HG02885 (cell line): ENCODE measurements at regions not wholly inside any gene's neighbourhood (a gene's known extent, or its start where the extent isn't known, plus 50 kb on each side); places are given as distances from the start of the nearest gene placed in this dataset.

Experiments
- ATAC-seq: cut with Tn5 transposase; IDR thresholded peaks from one replicate; pipeline ENCODE4 v1.9.1; 2021; ENCODE audit warnings: mild to moderate bottlenecking; ENCODE audit not compliant: unreplicated experiment, poor library complexity

- ATAC-seq = no peak
Observed at GRCh38 chr7:42761486-42761885, 150.4 kb downstream of the C7orf25 start.

GRCh38 chr7:42758124-42758523, 153.7 kb downstream of the C7orf25 start:
- no peak for ATAC-seq

- no peak for ATAC-seq
Observed at GRCh38 chr7:42756841-42757240, 155.0 kb downstream of the C7orf25 start.

GRCh38 chr7:42753811-42754363, 158.0 kb downstream of the C7orf25 start:
- no peak for ATAC-seq

- ATAC-seq = no peak
Observed at GRCh38 chr7:42753367-42753766, 158.5 kb downstream of the C7orf25 start.

GRCh38 chr7:42750172-42750571, 161.7 kb downstream of the C7orf25 start:
- no peak for ATAC-seq

GRCh38 chr7:42747044-42747443, 164.8 kb downstream of the C7orf25 start:
- no peak for ATAC-seq

GRCh38 chr7:42746214-42746613, 165.7 kb downstream of the C7orf25 start:
- ATAC-seq = no peak

GRCh38 chr7:42745357-42746059, 166.4 kb downstream of the C7orf25 start:
- peak; percentile 52 for ATAC-seq

GRCh38 chr7:42744746-42745145, 167.1 kb downstream of the C7orf25 start:
- no peak for ATAC-seq

- ATAC-seq = no peak
Observed at GRCh38 chr7:42743077-42743858, 168.6 kb downstream of the C7orf25 start.

GRCh38 chr7:42742318-42742717, 169.6 kb downstream of the C7orf25 start:
- ATAC-seq = no peak

GRCh38 chr7:42740408-42740807, 171.5 kb downstream of the C7orf25 start:
- ATAC-seq = no peak

GRCh38 chr7:42739638-42740037, 172.2 kb downstream of the C7orf25 start:
- ATAC-seq = no peak

GRCh38 chr7:42736931-42737330, 174.9 kb downstream of the C7orf25 start:
- ATAC-seq = no peak

- no peak for ATAC-seq
Observed at GRCh38 chr7:42735081-42735480, 176.8 kb downstream of the C7orf25 start.

GRCh38 chr7:42734568-42734967, 177.3 kb downstream of the C7orf25 start:
- ATAC-seq = no peak

GRCh38 chr7:42733040-42733439, 178.8 kb downstream of the C7orf25 start:
- no peak for ATAC-seq

- no peak for ATAC-seq
Observed at GRCh38 chr7:42730586-42730985, 181.3 kb downstream of the C7orf25 start.

- no peak for ATAC-seq
Observed at GRCh38 chr7:42729053-42729765, 182.7 kb downstream of the C7orf25 start.

GRCh38 chr7:42727451-42727850, 184.4 kb downstream of the C7orf25 start:
- ATAC-seq = no peak
